GM12892 (cell line): ENCODE measurements at regions not wholly inside any gene's neighbourhood (a gene's known extent, or its start where the extent isn't known, plus 50 kb on each side); places are given as distances from the start of the nearest gene placed in this dataset.
"Not testable (repeated sequence)": the region's sequence is repeated elsewhere in the genome, so short reads cannot be mapped to it uniquely, and the experiment has no call there.

ENCODE experiments used
- DNase-seq: peaks from one replicate; pipeline ENCODE4 v3.0.0; 2011; ENCODE audit not compliant: insufficient read length
- FAIRE-seq: peaks from 2 replicates; lab custom pipeline; 2011; peaks lifted over from hg19 to GRCh38; lab: Jason Lieb, UNC
- POLR2A ChIP-seq: IDR thresholded peaks from 2 replicates; pipeline ENCODE4 v1.6.1; 2011; ENCODE audit warnings: low read depth, low read length, control low read depth
- POLR2AphosphoS5 ChIP-seq: IDR thresholded peaks from 2 replicates; pipeline ENCODE4 v1.6.1; 2011; ENCODE audit warnings: low read depth, low read length, control low read depth
- TAF1 ChIP-seq: IDR thresholded peaks from 2 replicates; pipeline ENCODE4 v1.6.1; 2011; ENCODE audit warnings: low read depth, mild to moderate bottlenecking, control low read depth, low read length, borderline replicate concordance

DNA sequence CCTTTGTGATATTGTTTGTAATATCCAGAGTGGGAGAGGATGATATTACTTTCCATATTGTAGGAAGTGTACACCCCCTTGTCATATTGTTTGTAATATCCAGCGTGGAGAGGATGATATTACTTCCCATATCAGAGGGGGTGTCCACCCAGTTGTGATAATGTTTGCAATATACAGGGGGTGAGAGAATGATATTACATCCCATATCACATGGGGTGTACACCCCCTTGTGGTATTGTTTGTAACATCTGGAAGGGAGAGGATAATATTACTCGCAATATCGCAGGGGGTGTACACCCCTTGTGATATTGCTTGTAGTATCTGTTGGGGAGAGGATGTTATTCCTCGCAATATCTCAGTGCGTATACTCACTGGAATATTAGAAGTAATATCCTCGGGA lies 61.5 kb downstream of the PRSS23 start:
- TF ChIP-seq TAF1 = no peak
- TF ChIP-seq POLR2A = no peak
- TF ChIP-seq POLR2AphosphoS5 = no peak
- no peak for FAIRE-seq
- no peak for DNase-seq

DNA sequence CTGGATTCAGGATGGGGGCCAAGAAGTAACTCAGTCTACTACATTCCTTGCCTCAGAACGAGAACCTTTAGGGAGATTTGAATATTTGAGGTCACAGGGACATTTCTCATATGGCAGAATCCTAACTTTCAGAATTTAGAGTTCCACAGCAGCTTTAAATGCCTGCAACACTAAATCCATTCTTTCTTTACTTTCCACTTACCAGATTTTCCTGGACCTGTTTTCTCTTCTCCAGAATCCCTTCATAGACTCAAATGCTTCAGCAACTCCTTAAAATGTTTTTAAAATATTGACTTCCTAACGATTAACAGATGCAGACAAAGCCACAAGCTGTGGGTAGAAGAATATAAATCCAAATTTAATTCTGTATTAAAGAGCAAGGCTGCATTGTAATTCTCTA lies 63.1 kb downstream of the PRSS23 start:
- FAIRE-seq = no peak
- TF ChIP-seq TAF1 (no peak), POLR2AphosphoS5 (no peak), POLR2A (no peak)
- no peak for DNase-seq

DNA sequence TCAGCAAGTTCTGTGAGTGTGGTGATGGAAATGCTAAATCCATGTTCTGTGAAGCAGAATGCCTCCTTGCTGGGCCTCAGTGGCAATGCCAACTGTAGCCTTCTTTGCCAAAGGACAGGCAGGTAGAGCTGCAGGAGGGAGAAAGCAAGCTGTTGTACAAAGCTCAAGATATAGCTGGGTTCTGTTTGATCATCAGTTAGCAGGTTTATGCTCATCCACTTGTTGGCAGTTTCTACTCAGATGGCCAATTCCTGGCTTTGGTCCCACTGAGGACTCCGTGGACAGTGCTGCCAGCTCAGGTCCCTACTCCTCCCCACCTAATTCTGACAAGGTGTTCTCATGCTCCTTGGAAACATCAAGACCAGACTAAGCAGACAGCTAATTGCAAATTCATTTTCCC lies 65.1 kb downstream of the PRSS23 start:
- TF ChIP-seq POLR2AphosphoS5 (no peak), TAF1 (no peak), POLR2A (no peak)
- FAIRE-seq (no peak), DNase-seq (no peak)

DNA sequence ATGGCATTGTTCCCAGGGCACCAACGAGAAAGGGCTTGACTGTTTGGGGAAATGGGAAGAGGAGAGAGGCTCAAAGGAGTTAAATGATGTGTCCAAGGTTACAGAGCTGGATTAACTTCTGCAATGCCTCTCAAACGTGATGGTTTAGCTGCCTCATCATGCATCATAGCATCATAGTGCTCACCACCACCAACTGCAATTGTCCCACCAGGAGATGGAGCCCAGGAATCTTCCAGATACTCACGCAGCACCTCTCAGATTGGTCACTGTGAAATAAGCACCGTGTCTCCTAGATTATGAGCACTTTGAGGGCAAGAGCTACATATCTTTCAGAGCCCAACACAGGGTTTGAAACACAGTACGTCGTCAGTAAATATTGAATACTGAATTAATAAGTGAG lies 69.2 kb downstream of the PRSS23 start:
- FAIRE-seq (no peak), DNase-seq (no peak)
- TF ChIP-seq POLR2A (no peak), POLR2AphosphoS5 (no peak), TAF1 (no peak)

DNA sequence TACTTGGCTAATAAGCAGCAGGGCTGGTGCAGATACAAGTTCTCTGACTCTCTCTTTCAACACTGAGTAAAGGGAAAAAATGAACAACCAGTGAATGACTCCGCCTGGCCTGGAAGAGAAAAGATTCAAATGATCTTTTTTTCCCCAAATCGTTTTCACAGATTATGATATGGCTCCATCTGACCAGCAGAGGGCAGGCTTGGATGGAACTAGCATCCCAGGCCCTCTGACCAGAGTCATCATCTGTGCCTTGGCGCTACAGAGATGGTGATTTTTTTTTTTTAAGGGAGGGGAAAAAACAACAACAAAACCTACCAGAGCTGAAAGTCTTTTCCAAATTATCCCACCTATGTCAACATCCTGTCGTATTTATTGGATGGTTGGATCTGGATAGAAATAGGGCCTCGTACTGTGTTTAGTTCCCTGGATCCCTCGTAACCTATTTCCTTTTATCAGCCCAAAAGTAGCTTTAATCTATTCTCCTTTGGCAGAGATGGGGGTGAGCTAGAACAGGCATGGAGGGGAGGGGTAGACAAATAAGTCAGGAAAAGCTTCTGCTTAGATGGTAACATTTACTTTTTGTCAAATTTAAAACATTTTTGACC lies 69.7 kb downstream of the PRSS23 start:
- no peak for TF ChIP-seq POLR2A
- no peak for TF ChIP-seq TAF1
- no peak for TF ChIP-seq POLR2AphosphoS5
- peak; percentile 58 for FAIRE-seq
- DNase-seq = peak; percentile 6

DNA sequence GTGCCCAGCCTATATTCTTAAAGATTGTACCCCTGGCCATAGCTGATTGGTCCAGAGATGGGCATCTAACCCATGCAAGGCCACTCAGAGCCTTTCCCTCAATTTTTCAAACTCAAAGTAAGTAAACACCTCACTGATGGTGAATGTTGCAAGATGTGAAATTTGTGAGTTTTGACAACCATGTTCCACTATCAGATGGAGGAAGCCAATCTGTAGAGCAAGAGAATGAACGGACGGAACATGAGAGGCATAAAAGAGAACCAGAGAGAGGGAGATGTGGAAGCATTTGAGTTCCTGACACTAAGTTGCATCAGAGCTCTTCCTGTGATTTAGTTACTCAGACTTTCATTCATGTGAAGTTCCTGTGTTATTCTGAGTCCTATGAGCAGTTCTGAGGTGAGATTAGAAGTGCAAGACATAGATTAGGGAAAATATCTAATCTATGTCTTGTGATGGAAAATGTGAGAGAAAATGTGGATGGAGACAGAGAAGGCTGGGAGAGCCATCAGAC lies 73.3 kb downstream of the PRSS23 start:
- FAIRE-seq (no peak), DNase-seq (no peak)
- TF ChIP-seq TAF1 (no peak), POLR2A (no peak), POLR2AphosphoS5 (no peak)

DNA sequence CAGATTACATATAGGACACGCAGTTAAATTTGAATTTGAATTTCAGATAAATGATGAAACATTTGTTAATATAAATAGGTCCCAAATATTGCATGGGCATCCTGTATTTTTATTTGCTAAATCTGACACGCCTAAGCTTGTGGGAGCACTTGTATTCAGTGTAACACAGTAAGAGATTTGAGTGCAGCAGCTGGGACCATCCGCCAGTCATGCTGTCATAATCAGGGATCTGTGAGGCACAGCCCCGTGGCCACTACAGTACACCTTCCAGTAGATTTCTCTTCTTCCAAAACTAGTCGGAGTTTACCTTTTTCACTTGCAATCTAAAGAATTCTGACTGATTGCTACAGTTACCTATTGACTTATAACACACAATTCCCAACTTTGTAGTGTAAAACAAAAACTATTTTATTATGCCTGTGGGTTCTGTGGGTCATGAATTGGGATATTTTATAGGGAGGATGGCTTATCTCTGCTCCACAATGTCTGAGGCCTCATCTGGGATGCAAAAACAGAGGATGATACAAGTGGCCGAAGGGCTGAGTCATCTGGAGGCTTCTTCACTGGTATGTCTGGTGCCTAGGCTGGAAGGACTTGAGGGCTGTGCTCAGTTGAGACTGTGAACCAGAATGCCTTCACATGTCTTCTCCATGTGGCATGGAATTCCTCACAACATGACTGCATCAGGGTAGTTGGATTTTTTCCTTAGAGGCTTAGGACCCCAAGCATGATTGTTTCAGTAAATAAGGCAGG lies 74.1 kb downstream of the PRSS23 start:
- TF ChIP-seq POLR2A = no peak
- no peak for FAIRE-seq
- no peak for DNase-seq

DNA sequence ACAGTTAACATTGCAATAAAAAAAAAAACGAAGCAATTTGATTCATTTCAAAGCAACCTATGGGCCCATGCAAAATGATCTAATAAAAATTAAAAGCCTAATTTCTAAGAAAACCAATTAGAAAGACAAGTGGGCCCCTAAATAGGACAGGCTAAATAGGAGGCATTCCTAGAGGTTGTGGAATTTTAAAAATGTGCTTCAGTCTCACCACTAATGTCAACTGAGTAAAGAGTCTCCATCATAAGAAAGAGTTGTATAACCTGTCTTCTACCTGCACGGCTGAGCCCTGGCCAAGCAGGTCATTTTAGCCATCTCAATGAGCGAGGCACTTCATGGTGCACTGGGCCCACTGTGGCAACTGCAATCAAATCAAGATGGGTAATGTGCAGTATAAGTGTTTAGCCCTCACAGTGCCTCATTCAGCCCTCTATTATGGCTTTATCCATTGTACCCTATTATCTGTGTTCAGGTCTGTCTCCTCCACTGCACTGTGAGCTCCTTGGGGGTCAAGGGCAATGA lies 76.4 kb downstream of the PRSS23 start:
- no peak for FAIRE-seq

DNA sequence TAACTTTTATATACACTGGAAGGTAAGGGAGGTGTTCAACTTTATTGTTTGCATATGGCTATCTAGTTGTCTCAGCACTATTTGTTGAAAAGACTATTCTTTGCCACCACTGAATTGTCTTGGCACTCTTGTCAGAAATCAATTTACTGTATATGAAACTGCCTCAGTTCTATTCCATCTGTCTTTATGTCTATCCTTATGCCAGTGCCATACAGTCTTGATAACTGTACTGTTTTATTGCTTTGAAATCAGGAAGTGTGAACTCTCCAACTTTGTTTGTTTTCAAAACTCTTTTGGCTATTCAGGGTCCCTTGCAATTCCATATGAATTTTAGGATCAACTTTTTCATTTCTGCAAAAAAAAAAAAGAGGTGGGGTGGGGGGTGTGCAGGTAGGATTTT lies 77.2 kb downstream of the PRSS23 start:
- no peak for FAIRE-seq

More for the DNA sequence above, 76.4 kb downstream of the PRSS23 start:
- TF ChIP-seq POLR2AphosphoS5 = no peak
- TF ChIP-seq POLR2A = no peak
- no peak for TF ChIP-seq TAF1
- DNase-seq = no peak

DNA sequence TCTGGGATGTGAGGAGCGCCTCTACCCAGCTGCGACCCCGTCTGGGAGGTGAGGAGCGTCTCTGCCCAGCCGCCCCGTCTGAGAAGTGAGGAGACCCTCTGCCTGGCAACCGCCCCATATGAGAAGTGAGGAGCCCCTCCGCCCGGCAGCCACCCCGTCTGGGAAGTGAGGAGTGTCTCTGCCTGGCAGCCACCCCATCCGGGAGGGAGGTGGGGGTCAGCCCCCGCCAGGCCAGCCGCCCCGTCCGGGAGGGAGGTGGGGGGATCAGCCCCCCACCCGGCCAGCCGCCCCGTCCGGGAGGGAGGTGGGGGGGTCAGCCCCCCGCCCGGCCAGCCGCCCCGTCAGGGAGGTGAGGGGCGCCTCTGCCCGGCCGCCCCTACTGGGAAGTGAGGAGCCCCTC lies 76.0 kb downstream of the FZD4 start:
- DNase-seq, FAIRE-seq: not testable (repeated sequence)

More for the DNA sequence above, 77.2 kb downstream of the PRSS23 start:
- TF ChIP-seq POLR2AphosphoS5 (no peak), TAF1 (no peak)
- no peak for DNase-seq

DNA sequence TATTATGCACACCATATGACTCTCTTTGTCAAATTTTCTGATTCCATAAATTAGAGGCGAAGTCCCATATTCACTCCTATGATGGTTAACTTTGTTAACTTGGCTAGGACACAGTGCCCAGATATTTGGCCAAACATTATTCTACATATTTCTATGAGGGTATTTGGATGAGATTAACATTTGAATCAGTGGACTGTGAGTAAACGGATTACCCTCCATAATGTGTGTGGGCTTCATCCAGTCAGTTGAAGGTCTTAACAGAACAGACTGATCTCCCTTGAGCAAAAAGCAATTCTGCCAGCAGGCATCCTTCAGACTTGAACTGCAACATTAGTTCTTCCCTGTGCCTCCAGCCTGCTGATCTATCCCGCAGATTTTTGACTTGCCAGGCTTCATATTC lies 69.9 kb downstream of the FZD4 start:
- no peak for FAIRE-seq
- DNase-seq = no peak
- TF ChIP-seq POLR2AphosphoS5 = no peak
- TF ChIP-seq TAF1 = no peak
- no peak for TF ChIP-seq POLR2A

DNA sequence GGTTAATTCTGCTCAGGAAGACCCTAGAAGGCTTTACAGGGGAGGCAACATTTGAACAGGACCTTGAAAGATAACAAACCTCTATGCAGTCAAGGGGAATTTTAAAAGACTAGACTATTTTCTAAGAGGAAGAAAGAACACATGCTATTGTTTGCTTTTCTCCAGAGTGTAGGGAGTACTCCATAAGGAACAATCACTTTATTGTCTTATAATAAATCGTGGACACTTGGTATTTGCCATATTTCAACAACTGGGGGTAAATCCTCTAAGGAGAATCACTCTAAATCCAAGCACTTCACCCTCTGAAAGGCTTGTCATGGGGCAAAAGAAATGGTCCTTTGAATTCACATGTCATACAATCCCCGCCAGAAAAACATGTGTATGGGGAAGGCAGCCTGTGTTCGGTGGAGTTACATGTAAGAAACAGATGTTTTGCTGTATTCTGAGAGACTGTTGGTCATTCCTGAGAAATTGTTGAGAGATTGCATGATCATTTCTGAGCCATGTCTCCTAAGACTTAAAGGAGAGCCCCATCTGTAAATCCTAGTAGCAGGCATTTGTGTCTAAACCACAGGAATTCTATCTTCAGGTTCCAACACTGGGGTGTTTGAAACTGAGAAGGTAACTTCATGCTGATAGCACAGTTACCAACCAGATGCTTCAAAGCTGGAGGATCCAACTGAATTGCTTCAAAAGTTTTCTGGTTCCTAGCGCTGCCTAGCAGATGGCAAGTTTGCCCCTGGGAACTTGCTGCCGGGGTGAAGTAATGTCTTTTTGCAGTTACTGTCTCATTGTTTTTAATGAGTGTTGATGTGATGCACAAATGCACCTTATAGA lies 66.8 kb downstream of the FZD4 start:
- no peak for FAIRE-seq
- TF ChIP-seq POLR2AphosphoS5 = no peak
- no peak for TF ChIP-seq TAF1
- no peak for TF ChIP-seq POLR2A
- no peak for DNase-seq
